Transverse colon (tissue), 4 donors: ENCODE measurements at regions not wholly inside any gene's neighbourhood (a gene's known extent, or its start where the extent isn't known, plus 50 kb on each side); places are given as distances from the start of the nearest gene placed in this dataset.

Experiments used
- DNase-seq: peaks from one replicate; pipeline ENCODE4 v3.0.0-alpha.2; 2019
- H3K27ac ChIP-seq, 4 donors: fragments of 200-600 bp; sonication (generic); 2 replicates each; pipeline ENCODE4 v1.5.1; 2016 to 2018; ENCODE audit warnings: inconsistent platforms in 4 of 4
- H3K27me3 ChIP-seq: fragments of 200-600 bp; sonication (generic); 2 replicates; pipeline ENCODE4 v1.5.1; 2017; ENCODE audit warnings: inconsistent platforms
- H3K36me3 ChIP-seq, 4 donors: fragments of 200-600 bp; sonication (generic); 2 replicates each; pipeline ENCODE4 v1.5.1; 2017 to 2019; ENCODE audit warnings: inconsistent platforms in 4 of 4
- H3K4me1 ChIP-seq, 4 donors: fragments of 200-600 bp; sonication (generic); 2 replicates each; pipeline ENCODE4 v1.5.1; 2017 to 2020; ENCODE audit warnings: inconsistent platforms in 4 of 4
- H3K4me3 ChIP-seq, 4 donors: fragments of 200-600 bp; sonication (generic); 1 replicate in 1 of 4; 2 replicates in 3 of 4; pipeline versions ENCODE4 v1.5.1 to v1.6.1; 2017 to 2019; ENCODE audit warnings: inconsistent platforms in 4 of 4
- H3K9me3 ChIP-seq, 2 donors: fragments of 200-600 bp; sonication (generic); 2 replicates each; pipeline ENCODE4 v1.5.1; 2017 to 2019; ENCODE audit warnings: inconsistent platforms in 2 of 2
- CTCF ChIP-seq, 5 experiments: fragments of 200-600 bp in 3 of 5; fragments of 450-650 bp in 2 of 5; sonication (generic) in 3 of 5; IDR thresholded peaks; 1 replicate in 2 of 5; 2 replicates in 3 of 5; pipeline ENCODE4 v1.5.1; 2016 to 2017; ENCODE audit warnings: antibody characterized with exemption in 5 of 5, inconsistent platforms in 3 of 5, mild to moderate bottlenecking in 2 of 5, moderate library complexity in 1 of 5
- EP300 ChIP-seq: sonication (generic); formaldehyde crosslinking; IDR thresholded peaks from one replicate; pipeline ENCODE4 v1.6.1; 2017; ENCODE audit warnings: antibody characterized with exemption, low read depth
- POLR2A ChIP-seq: fragments of 450-650 bp; IDR thresholded peaks from one replicate; pipeline ENCODE4 v1.6.1; 2016; ENCODE audit warnings: antibody characterized with exemption, mild to moderate bottlenecking, moderate library complexity
- POLR2AphosphoS5 ChIP-seq, 3 donors: sonication (generic); formaldehyde crosslinking; IDR thresholded peaks; one replicate each; pipeline ENCODE4 v1.6.1; 2016; ENCODE audit warnings: antibody characterized with exemption in 3 of 3
- WGBS, 2 donors: methylation state at CpG; one replicate each; pipeline ENCODE4 v1.1.5; 2018; ENCODE audit warnings: low coverage in 1 of 2; 5-methylcytosine and 5-hydroxymethylcytosine counted together
- in situ Hi-C, 4 donors: fragments of 200-750 bp; cut with MboI; loops; one replicate each; pipeline versions ENCODE4 v1.15.0 to v1.15.1; 2017; ENCODE audit warnings: low sequenced_read_pairs in 3 of 4, low pct_ligation_motif_present in 1 of 4, low pct_unique_long_range_greater_than_20kb in 1 of 4
- intact Hi-C: fragments of 100-400 bp; cut with DNase I; formaldehyde crosslinking; loops from one replicate; pipeline ENCODE4 v1.15.1; 2023; ENCODE audit warnings: low total_unique reads

- 46 to 51% methylated on average over 2 to 3 of the region's 3 CpGs for WGBS, 2 donors
- peak in 2 of 3 donors; percentile 53 to 72 for TF ChIP-seq POLR2AphosphoS5 (IDR thresholded peaks at IDR 0.05)
- TF ChIP-seq EP300, result no peak
- peak; percentile 50 for TF ChIP-seq POLR2A
- TF ChIP-seq CTCF (IDR thresholded peaks at IDR 0.05), result no peak
- Histone ChIP-seq H3K9me3 (no peaks in the 10 kb centered on the region), H3K27me3 (no peaks in the 10 kb centered on the region), H3K4me3 (no peak overlapping the region), H3K36me3 (no peaks in the 10 kb centered on the region), H3K4me1 (peaks cover 0 to 50% (median 27%) of the 10 kb centered on the region in 4 donors), H3K27ac (peak overlapping the region; percentile 62 to 88 (median 80))
- intact Hi-C loops (no loop called here), in situ Hi-C loops (loop anchor here in 1 of 4 donors (25.0 kb wide), 1 partner anchor 504 kb away; no protein-coding TSS in a partner anchor)
- DNase-seq, result peak; percentile 69
Measured at GRCh38 chr2:105582952-105583660, 161.6 kb upstream of the NCK2 start.

- WGBS, 2 donors, result 71 to 84% methylated on average over 2 to 3 of the region's 3 CpGs
- in situ Hi-C loops, result loop anchor here in 1 of 4 donors (25.0 kb wide), 1 partner anchor 506 kb away; no protein-coding TSS in a partner anchor
- peaks cover 0 to 55% (median 30%) of the 10 kb centered on the region in 4 donors for H3K4me1 ChIP-seq
- DNase-seq, result no peak
- no peaks in the 10 kb centered on the region for H3K36me3 ChIP-seq
- intact Hi-C loops, result no loop called here
- no peaks in the 10 kb centered on the region for H3K27me3 ChIP-seq
- no peaks in the 10 kb centered on the region for H3K9me3 ChIP-seq
- H3K27ac ChIP-seq, result peak overlapping the region in 3 of 4 donors; percentile 78 to 88 (median 82)
- TF ChIP-seq POLR2AphosphoS5 (IDR thresholded peaks at IDR 0.05) (no peak), EP300 (no peak), CTCF (IDR thresholded peaks at IDR 0.05) (no peak), POLR2A (no peak)
- H3K4me3 ChIP-seq, result no peak overlapping the region
Measured at GRCh38 chr2:105581555-105581944, 163.2 kb upstream of the NCK2 start.

GRCh38 chr2:105580870-105581554 lies 163.7 kb upstream of the NCK2 start:
- Histone ChIP-seq H3K27me3 (no peaks in the 10 kb centered on the region), H3K9me3 (no peaks in the 10 kb centered on the region), H3K27ac (peak overlapping the region in 2 of 4 donors; percentile 78 to 88), H3K4me3 (no peak overlapping the region), H3K36me3 (no peaks in the 10 kb centered on the region), H3K4me1 (peaks cover 0 to 61% (median 32%) of the 10 kb centered on the region in 4 donors)
- in situ Hi-C loops (loop anchor here in 1 of 4 donors (25.0 kb wide), 1 partner anchor 506 kb away; no protein-coding TSS in a partner anchor), intact Hi-C loops (no loop called here)
- TF ChIP-seq CTCF (IDR thresholded peaks at IDR 0.05), result peak in 1 of 5 experiments; percentile 7
- TF ChIP-seq EP300, result no peak
- no peak for TF ChIP-seq POLR2A
- no peak for TF ChIP-seq POLR2AphosphoS5 (IDR thresholded peaks at IDR 0.05)
- DNase-seq, result no peak
- 0 to 38% methylated on average over 1 of the region's 1 CpG for WGBS, 2 donors

- Histone ChIP-seq H3K27ac (no peak overlapping the region), H3K9me3 (no peaks in the 10 kb centered on the region), H3K4me1 (peaks cover 0 to 69% (median 33%) of the 10 kb centered on the region in 4 donors), H3K27me3 (no peaks in the 10 kb centered on the region), H3K4me3 (no peak overlapping the region), H3K36me3 (no peaks in the 10 kb centered on the region)
- DNase-seq, result no peak
- in situ Hi-C loops (loop anchor here in 1 of 4 donors (25.0 kb wide), 1 partner anchor 507 kb away; no protein-coding TSS in a partner anchor), intact Hi-C loops (no loop called here)
- TF ChIP-seq CTCF (IDR thresholded peaks at IDR 0.05) (no peak), POLR2AphosphoS5 (IDR thresholded peaks at IDR 0.05) (no peak), POLR2A (no peak), EP300 (no peak)
- WGBS, 2 donors, result 73 to 74% methylated on average over 3 to 5 of the region's 5 CpGs
Measured at GRCh38 chr2:105580216-105580615, 164.5 kb upstream of the NCK2 start.
